ENCODE measurements at regions not wholly inside any gene's neighbourhood (a gene's known extent, or its start where the extent isn't known, plus 50 kb on each side); places are given as distances from the start of the nearest gene placed in this dataset.
"Not testable (repeated sequence)": the region's sequence is repeated elsewhere in the genome, so short reads cannot be mapped to it uniquely, and the experiment has no call there.

DNA sequence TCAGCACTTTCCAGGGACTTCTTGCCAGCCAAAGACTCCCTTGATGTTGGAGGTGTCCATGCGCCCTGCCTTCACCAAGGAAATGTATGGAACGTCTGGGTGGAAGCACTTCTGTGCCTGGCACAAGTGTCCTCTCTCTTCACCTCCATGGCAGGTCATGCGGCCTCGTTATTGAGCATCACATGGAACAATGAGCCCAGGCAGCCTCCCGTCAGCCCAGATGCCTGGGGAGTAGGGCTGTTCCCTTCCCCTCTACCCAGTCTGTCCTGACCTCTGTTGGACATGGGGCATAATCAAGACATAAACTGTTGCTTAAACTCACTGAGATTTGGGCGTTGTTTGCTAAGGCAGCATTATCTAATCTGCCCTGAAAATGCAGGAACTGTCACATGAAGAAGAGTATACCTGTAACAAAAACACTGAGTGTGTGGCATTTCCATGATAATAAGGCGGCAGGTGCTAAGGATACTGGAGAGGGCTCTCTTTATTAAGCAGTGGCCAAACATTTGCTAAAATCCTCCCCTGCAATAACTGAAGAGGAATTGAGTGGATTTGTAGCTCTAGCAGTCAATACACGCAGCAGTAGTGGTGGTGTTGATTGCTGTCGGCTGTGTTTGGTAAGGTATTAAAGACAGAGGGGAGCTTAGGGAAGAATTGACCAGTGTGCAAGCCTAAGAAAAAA is 338.2 kb upstream of the ATP10A start:
- H3K4me3 ChIP-seq (ENCODE audit: low read depth, low read length) = no peak overlapping the region
- TF ChIP-seq, protein P1, sequence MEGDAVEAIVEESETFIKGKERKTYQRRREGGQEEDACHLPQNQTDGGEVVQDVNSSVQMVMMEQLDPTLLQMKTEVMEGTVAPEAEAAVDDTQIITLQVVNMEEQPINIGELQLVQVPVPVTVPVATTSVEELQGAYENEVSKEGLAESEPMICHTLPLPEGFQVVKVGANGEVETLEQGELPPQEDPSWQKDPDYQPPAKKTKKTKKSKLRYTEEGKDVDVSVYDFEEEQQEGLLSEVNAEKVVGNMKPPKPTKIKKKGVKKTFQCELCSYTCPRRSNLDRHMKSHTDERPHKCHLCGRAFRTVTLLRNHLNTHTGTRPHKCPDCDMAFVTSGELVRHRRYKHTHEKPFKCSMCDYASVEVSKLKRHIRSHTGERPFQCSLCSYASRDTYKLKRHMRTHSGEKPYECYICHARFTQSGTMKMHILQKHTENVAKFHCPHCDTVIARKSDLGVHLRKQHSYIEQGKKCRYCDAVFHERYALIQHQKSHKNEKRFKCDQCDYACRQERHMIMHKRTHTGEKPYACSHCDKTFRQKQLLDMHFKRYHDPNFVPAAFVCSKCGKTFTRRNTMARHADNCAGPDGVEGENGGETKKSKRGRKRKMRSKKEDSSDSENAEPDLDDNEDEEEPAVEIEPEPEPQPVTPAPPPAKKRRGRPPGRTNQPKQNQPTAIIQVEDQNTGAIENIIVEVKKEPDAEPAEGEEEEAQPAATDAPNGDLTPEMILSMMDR (IDR thresholded peaks at IDR 0.05; ENCODE audit: low read depth, low read length) = no peak
- TF ChIP-seq POLR2A (IDR thresholded peaks at IDR 0.05; ENCODE audit: extremely low read depth, insufficient read length) (no peak), MYC (IDR thresholded peaks at IDR 0.05; ENCODE audit: low read depth, low read length) (no peak)
- TF ChIP-seq, protein P2, sequence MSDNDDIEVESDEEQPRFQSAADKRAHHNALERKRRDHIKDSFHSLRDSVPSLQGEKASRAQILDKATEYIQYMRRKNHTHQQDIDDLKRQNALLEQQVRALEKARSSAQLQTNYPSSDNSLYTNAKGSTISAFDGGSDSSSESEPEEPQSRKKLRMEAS (IDR thresholded peaks at IDR 0.05; ENCODE audit: low read depth, low read length) = no peak
- no peak for DNase-seq (ENCODE audit: low read depth)

DNA sequence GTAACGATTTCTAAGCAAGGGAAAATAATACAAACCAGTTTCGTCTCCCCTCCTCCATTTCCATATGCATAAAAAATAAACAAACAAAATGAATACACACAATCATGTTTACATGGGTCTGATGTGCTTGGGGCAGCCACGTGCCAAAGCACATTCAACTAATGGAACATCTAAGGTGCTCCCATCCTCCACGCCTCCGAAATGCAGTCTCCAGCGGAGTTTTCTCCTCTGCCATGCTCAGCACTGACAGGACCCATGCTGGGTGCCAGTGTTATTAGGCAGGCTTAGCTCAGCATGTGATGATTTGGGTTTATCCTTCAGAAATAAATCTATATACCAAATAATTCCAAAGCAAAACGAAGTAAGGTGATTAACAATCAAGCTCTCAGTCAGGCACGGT is 337.3 kb upstream of the ATP10A start:
- no peak for DNase-seq (ENCODE audit: low read depth)
- TF ChIP-seq MYC (IDR thresholded peaks at IDR 0.05; ENCODE audit: low read depth, low read length) (no peak), POLR2A (IDR thresholded peaks at IDR 0.05; ENCODE audit: extremely low read depth, insufficient read length) (no peak)
- TF ChIP-seq, protein P1 (IDR thresholded peaks at IDR 0.05; ENCODE audit: low read depth, low read length) = no peak
- TF ChIP-seq, protein P2 (IDR thresholded peaks at IDR 0.05; ENCODE audit: low read depth, low read length) = no peak
- no peak overlapping the region for H3K4me3 ChIP-seq (ENCODE audit: low read depth, low read length)

DNA sequence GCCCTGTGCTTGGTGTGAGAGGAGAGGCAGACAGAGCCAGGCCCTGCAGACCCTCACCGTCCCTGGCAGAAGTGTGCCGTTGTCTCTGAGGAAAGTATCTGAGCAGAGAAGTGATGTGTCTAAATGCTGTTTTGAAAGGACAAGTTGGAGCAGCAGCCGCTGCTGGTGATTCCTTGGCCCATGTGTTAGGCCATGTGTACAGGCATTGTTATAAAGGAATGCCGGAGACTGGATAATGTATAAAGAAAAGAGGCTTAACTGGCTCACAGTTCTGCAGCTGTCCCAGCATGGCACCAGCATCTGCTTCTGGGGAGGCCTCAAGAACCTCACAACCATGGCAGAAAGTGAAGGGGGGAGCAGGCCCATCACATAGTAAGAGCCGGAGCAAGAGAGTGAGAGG is 334.6 kb upstream of the ATP10A start:
- TF ChIP-seq POLR2A (IDR thresholded peaks at IDR 0.05; ENCODE audit: extremely low read depth, insufficient read length) (no peak), MYC (IDR thresholded peaks at IDR 0.05; ENCODE audit: low read depth, low read length) (no peak)
- TF ChIP-seq, protein P1 (IDR thresholded peaks at IDR 0.05; ENCODE audit: low read depth, low read length) = no peak
- TF ChIP-seq, protein P2 (IDR thresholded peaks at IDR 0.05; ENCODE audit: low read depth, low read length) = no peak
- no peak for DNase-seq (ENCODE audit: low read depth)
- H3K4me3 ChIP-seq (ENCODE audit: low read depth, low read length) = no peak overlapping the region

DNA sequence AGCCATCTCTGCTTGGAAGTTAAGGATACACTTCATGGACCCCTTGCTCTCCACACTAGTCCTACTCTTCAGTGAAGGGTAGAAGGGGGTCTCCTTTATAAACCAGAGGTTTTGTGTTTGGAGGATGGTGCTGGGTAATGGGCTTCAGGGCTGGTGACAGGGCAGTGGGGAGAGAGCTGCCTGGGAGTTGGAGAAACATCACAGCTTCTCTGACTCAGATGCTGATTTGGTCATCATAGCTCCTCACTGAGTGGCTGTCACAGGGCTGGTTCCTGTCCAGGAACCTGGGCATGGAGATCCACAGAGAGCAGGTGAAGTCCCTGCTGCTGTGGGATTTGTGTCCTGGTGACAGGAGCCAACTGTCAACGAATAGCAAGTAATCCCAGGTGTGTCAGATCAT is 333.9 kb upstream of the ATP10A start:
- TF ChIP-seq, protein P2 (IDR thresholded peaks at IDR 0.05; ENCODE audit: low read depth, low read length) = no peak
- DNase-seq (ENCODE audit: low read depth) = no peak
- H3K4me3 ChIP-seq (ENCODE audit: low read depth, low read length) = no peak overlapping the region

DNA sequence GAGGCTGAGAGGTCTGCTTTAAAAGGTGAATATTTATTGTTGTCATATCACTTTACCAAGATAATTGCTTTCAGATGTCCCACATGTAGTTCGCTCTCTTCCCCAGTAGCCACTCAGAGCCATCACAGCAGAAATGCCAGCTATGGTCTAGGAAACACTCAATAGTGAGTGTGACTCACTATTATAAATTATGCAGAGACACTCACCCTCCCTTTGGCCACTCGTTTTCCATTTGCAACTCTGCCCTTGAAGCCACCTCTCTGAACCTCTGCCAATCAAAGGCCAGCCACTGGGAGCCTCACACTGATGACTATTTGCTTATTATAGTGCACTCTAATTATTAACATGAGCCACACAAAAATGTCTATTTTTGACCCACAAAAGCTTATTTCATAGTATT is 328.1 kb upstream of the ATP10A start:
- no peak for DNase-seq (ENCODE audit: low read depth)
- TF ChIP-seq, protein P2 (IDR thresholded peaks at IDR 0.05; ENCODE audit: low read depth, low read length) = no peak
- TF ChIP-seq POLR2A (IDR thresholded peaks at IDR 0.05; ENCODE audit: extremely low read depth, insufficient read length) (no peak), MYC (IDR thresholded peaks at IDR 0.05; ENCODE audit: low read depth, low read length) (no peak)
- TF ChIP-seq, protein P1 (IDR thresholded peaks at IDR 0.05; ENCODE audit: low read depth, low read length) = no peak
- H3K4me3 ChIP-seq (ENCODE audit: low read depth, low read length) = no peak overlapping the region

DNA sequence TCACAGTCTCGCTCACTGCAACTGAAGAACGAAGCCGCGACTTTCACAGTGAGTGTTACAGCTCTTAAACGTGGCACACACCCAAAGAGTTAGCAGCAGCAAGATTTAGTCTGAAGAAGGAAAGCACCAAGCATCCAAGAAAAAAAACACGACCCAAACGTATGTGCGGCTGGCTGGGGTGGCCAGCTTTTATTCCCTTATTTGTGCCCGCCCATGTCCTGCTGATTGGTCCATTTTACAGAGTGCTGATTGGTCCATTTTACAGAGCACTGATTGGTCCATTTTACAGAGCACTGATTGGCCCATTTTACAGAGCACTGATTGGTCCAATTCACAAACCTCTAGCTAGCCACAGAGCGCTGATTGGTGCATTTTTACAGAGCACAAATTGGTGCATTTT is 323.0 kb upstream of the ATP10A start:
- not testable (repeated sequence) for DNase-seq (ENCODE audit: low read depth); H3K4me3 ChIP-seq (ENCODE audit: low read depth, low read length)

DNA sequence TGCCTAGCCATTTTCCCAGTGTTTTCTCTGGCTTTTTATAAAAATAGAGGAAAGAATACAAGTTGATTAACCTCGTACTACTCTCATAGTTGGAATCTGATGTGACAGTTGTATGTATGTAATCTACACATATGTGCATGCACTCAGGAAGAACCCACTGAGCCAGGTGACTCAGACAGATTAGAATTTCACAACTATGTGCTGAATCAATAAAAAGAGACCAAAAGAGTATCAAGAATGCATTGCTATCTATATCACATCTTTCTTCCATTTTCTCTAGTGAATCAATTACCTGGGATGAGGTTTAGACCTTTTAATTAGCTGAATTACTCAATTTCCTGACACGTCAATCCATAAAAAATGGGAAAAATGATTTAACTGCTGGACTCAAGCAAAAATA is 319.3 kb upstream of the ATP10A start:
- DNase-seq (ENCODE audit: low read depth) = no peak
- TF ChIP-seq, protein P2 (IDR thresholded peaks at IDR 0.05; ENCODE audit: low read depth, low read length) = no peak
- TF ChIP-seq POLR2A (IDR thresholded peaks at IDR 0.05; ENCODE audit: extremely low read depth, insufficient read length) (no peak), MYC (IDR thresholded peaks at IDR 0.05; ENCODE audit: low read depth, low read length) (no peak)
- TF ChIP-seq, protein P1 (IDR thresholded peaks at IDR 0.05; ENCODE audit: low read depth, low read length) = no peak
- H3K4me3 ChIP-seq (ENCODE audit: low read depth, low read length) = no peak overlapping the region
